GM12875 (cell line): ENCODE measurements at regions not wholly inside any gene's neighbourhood (a gene's known extent, or its start where the extent isn't known, plus 50 kb on each side); places are given as distances from the start of the nearest gene placed in this dataset.

Experiments
- H3K4me3 ChIP-seq: one replicate; pipeline ENCODE4 v1.5.1; 2011; ENCODE audit warnings: low read depth, low read length, control low read depth
- TF ChIP-seq, protein P1 (sequence below): IDR thresholded peaks from 2 replicates; pipeline ENCODE4 v1.5.1; 2011; ENCODE audit warnings: low read depth, mild to moderate bottlenecking, control low read depth, inconsistent platforms, low read length, moderate library complexity, borderline replicate concordance; ENCODE audit not compliant: insufficient read depth

DNA sequence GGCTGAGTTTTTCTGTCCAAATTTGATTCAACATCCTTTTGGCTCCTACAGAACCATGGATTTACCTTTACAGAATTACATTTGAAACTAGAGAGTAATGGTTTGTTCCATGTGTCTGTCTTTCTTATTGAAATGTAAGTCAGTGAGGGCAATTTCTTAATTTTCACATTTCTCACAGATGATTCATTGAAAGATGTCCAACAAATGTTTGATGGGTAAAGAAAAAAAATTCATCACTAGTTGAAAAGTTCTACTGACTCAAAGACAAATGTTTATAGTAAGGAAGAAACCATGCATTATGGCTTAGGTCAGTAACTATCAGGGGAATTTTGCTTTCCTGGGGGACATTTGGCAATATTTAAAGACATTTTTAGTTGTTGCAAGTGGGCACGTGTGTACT is 131.6 kb upstream of the TRPM3 start:
- TF ChIP-seq, protein P1, sequence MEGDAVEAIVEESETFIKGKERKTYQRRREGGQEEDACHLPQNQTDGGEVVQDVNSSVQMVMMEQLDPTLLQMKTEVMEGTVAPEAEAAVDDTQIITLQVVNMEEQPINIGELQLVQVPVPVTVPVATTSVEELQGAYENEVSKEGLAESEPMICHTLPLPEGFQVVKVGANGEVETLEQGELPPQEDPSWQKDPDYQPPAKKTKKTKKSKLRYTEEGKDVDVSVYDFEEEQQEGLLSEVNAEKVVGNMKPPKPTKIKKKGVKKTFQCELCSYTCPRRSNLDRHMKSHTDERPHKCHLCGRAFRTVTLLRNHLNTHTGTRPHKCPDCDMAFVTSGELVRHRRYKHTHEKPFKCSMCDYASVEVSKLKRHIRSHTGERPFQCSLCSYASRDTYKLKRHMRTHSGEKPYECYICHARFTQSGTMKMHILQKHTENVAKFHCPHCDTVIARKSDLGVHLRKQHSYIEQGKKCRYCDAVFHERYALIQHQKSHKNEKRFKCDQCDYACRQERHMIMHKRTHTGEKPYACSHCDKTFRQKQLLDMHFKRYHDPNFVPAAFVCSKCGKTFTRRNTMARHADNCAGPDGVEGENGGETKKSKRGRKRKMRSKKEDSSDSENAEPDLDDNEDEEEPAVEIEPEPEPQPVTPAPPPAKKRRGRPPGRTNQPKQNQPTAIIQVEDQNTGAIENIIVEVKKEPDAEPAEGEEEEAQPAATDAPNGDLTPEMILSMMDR, result no peak
- H3K4me3 ChIP-seq, result no peak overlapping the region

DNA sequence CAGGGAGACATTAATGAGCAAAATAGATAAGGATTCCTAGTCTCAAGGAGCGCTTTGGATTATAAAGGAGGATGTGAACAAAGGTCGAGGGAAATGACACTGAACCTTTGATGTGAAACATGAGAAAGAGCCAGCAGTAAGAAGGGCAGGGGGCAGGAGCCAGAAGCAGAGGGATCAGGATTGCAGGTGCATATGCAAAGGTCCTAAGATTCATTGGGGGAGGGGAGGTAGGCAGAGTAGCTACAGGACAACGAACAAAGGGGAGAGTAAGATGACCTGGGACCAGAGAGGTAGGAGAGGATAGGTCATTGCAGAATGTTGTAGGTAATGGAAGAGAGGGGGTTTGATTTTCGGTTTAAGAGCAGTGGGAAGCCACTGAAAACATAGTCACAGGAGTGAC is 129.2 kb upstream of the TRPM3 start:
- TF ChIP-seq, protein P1, result no peak
- H3K4me3 ChIP-seq, result no peak overlapping the region

- TF ChIP-seq, protein P1, result peak; percentile 41; the same call in 1 of the 2 replicates
- H3K4me3 ChIP-seq, result no peak overlapping the region
Observed at GRCh38 chr9:71249729-71250317, 128.4 kb upstream of the TRPM3 start.

GRCh38 chr9:71245651-71246050 is 124.2 kb upstream of the TRPM3 start:
- H3K4me3 ChIP-seq, result no peak overlapping the region
- TF ChIP-seq, protein P1, result no peak

DNA sequence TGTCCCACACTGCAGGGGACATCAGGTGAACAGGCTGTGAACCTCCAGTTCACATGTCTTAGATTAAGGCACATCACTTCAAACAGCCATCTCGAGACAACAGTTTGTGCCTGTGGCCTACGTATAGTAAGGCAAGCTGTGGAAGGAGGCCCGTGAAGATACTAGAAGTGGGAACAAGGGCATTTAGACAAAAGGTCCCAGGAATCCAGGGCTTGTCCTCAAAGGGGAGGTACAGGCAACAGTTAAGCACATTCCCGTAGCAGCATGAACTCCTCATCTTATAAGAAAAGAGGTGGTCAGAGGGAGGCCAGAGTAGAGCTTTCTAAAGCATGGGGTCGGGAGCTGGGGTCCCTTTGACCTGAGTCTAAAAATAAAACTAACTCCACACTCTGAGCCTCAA is 122.5 kb upstream of the TRPM3 start:
- TF ChIP-seq, protein P1, result no peak
- no peak overlapping the region for H3K4me3 ChIP-seq

GRCh38 chr9:71242081-71242480 is 120.7 kb upstream of the TRPM3 start:
- H3K4me3 ChIP-seq, result no peak overlapping the region
- TF ChIP-seq, protein P1, result no peak

DNA sequence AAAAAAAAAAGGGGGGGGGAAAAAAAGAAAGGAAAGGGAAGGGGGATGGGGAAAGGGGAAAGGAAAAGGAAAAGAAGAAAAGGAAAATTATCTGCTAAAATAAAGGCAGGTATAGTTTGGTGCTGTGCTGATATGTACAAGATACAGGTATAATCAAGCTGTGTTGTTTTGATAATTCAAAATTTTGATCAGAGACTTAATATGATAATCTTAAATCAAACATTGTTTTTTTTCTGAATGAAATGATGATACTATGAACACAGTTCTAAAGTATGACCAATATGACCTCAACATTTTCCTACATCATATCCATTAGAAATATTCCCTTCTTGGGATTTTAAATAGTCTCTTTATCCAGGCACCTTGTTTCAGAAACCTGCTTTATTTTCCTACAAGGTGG is 115.6 kb upstream of the TRPM3 start:
- TF ChIP-seq, protein P1, result no peak
- H3K4me3 ChIP-seq, result no peak overlapping the region
